GM21360 (cell line): ENCODE measurements at regions not wholly inside any gene's neighbourhood (a gene's known extent, or its start where the extent isn't known, plus 50 kb on each side); places are given as distances from the start of the nearest gene placed in this dataset.

ENCODE experiments used
- ATAC-seq: cut with Tn5 transposase; IDR thresholded peaks from one replicate; pipeline ENCODE4 v1.9.1; 2021; ENCODE audit warnings: mild to moderate bottlenecking, moderate library complexity; ENCODE audit not compliant: unreplicated experiment

- no peak for ATAC-seq
Observed at GRCh38 chr21:32184485-32184884, 94.4 kb downstream of the MIS18A start.

DNA sequence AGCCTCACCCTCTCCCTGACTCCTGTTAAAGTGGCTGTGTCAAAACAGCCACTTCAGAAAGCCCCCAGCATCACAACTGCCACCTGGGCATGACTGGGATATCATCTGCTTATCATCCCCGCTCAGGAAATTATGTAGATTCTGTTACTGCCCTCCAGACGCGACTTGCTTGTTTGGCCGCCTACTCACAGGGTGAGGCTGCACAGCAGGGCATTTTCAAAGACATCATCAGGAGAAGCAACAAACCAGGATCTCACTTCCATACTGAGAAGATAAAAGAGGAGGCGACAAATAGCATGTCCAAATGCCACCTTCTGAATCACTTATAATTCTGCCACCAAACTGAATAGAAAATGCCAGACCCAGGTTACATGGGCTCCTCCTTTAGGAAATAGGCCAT lies 94.8 kb downstream of the MIS18A start:
- ATAC-seq, result no peak

DNA sequence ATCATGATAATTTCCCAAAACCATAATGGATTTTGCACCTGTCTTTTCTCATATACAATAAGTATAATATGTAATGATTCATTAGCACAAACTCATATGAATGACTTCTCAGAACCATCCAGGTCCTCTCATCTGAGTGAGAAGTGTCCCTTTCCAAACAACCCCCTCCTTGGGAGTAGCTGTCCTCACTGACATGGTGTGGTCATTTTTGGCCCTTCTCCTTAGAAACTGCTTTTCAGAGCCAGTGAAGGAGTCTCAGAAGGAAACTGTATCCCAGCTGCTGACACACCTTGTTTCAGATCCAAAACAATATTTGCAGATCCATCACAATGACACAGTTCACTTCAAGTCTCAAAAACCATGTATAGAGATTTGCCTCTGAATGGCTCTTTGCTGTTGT lies 95.5 kb downstream of the MIS18A start:
- ATAC-seq, result no peak

DNA sequence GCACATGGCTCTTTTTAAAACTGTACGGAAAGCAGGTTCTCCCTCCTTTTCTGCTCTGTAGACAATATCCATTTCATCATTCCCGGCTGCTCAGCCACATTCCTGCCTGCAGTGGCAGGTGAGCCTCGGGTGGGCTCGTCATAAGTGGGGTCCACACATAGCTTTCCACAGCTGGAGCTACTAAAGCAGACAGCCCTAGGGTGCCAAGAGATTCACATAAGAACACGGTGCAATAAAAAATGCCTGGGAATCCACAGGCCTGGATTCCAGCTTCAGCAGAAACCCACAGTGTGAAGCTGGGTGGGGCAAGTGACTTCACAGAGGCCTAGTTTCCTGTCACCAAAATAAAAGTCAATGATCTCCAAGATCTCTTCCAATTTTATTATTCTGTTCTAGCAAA lies 96.4 kb downstream of the MIS18A start:
- ATAC-seq, result no peak

- ATAC-seq, result no peak
Observed at GRCh38 chr21:32181457-32181856, 97.4 kb downstream of the MIS18A start.

- no peak for ATAC-seq
Observed at GRCh38 chr21:32174819-32175218, 104.0 kb downstream of the MIS18A start.

GRCh38 chr21:32173121-32173724 lies 105.6 kb downstream of the MIS18A start:
- ATAC-seq, result no peak

- no peak for ATAC-seq
Observed at GRCh38 chr21:32172106-32172505, 106.7 kb downstream of the MIS18A start.

DNA sequence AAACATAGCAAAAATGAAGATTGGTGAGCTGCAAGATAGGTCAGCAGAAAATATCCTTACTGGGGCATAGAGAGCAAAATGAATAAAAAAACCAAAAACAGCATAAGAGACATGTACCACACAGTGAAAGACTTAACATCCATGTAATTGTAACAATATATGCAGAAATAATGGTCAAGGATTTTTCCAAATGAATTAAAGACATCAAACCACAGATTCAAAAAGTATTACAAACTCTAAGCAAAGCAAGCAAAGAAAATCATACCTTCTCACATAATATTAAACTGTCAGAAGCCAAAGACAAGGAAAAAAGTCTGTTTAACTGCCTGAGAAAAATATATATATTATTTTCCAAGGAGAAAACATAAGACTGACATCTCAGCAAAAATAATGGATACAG lies 111.3 kb downstream of the MIS18A start:
- no peak for ATAC-seq

GRCh38 chr21:32163386-32163785 lies 115.5 kb downstream of the MIS18A start:
- no peak for ATAC-seq

DNA sequence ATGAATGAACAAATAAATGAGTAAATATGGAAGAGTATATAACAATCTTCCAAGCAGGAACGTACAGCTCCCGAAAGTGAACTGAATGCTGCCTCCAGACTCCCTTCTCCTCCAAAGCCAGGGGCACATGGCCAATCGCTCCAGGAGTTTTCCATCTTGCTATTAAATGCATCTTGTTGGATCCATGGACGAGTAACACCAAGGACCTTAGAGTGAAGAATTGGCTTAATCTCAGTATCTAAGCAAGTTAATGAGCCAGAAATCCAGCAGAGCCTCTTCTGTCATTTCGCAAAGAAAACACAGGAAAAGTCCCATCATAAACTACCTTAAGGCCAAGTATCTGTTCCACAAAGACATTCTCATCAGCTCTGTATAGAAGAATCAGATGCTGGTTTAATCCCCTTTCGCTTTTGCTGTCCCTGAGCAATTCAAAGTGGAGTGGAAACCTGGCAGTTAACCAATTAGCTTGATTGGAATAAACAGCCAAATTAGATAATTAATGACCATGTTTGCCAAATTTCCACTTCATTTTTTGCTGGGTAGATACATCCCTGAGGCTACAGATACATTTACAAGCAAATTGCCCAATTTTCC lies 116.0 kb downstream of the MIS18A start:
- ATAC-seq, result no peak

GRCh38 chr21:32155226-32155625 lies 123.6 kb downstream of the MIS18A start:
- no peak for ATAC-seq

DNA sequence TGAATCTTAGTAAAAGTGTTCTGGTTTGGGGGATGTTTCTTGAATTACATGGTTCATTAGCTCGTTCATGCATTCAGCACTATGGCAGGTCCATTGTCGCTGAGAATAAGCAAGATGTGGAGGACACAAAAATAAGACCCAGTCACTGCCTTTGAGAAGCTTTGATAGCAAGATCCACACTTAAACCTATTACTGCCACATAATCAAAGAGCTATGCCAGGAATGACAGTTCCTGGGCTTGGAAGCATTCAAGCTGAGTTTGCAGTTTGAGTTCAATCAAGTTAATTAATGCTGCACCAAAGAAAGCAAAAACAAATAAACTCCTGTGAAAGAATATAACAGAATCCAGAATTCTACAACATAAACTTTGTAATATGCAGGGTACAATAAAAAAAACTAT lies 131.8 kb downstream of the MIS18A start:
- no peak for ATAC-seq

GRCh38 chr21:32144851-32145250 lies 134.0 kb downstream of the MIS18A start:
- ATAC-seq, result no peak

DNA sequence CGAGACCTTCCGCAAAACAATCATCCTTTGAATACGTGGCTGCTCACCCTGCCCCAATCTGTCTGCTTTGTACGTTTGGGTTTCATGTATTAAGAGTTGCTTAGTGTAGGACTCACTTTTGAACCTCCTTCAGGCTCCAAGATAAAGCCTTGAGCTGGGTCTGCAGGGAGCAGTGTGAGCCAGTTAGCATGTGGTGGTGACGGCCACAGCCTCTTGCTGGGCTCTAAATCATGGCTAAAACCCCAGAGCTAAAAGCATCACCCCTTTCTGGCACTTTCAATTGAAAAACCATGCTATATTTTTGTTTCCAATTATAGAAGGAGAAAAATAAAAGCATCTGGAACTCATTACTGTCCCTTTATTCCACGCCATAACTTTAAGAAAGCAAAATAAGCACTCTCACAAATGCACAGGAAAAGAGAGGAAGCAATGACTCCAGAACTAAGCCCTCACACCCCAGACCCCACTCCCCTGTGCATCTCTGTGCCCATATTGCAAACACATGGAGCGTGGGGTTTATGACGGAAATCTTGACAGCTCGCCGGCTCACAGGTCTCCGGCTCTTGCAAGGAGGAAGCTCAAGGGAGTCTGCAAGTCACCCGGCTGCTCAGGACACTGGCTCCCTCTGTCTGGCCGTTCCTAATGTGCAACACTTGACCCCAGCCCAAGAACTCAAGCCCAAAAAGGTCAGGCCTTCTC lies 135.5 kb downstream of the MIS18A start:
- ATAC-seq, result no peak

GRCh38 chr21:32141318-32141633 lies 137.6 kb downstream of the MIS18A start:
- no peak for ATAC-seq

DNA sequence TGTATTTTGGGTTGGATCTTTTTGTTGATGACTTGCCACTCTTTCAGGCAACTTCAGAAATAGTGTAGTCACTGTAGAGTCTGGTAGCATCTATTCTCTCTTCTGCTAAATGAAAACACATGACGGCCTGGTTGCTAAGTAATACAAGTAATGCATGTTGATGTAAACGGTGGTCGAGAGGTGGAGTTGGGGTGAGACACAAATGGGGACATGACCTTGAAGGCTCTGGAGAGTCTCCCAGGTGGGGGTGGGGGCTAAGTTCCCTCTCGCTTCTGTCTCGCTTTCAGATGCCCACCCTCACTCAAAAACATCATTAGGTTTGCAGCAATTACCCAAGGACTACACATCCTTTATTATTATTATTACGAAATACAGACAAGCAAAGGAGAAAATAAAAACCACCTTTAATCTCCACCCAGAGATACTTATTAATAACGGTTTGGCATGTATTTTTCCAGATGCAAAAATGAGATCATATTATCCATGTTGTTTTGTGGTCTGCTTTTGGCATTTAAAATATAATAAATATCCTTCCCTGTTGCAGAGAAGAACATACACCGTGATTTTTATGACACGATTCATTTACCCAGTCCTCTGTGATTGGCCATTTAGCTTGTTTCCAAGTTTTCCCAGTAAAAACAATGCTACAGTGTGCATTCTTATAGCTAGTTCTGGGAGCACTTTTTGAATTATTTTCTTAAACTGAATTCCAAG lies 138.1 kb downstream of the MIS18A start:
- ATAC-seq, result no peak

- ATAC-seq, result no peak
Observed at GRCh38 chr21:32140151-32140550, 138.7 kb downstream of the MIS18A start.

- ATAC-seq, result no peak
Observed at GRCh38 chr21:32138658-32139057, 140.2 kb downstream of the MIS18A start.

DNA sequence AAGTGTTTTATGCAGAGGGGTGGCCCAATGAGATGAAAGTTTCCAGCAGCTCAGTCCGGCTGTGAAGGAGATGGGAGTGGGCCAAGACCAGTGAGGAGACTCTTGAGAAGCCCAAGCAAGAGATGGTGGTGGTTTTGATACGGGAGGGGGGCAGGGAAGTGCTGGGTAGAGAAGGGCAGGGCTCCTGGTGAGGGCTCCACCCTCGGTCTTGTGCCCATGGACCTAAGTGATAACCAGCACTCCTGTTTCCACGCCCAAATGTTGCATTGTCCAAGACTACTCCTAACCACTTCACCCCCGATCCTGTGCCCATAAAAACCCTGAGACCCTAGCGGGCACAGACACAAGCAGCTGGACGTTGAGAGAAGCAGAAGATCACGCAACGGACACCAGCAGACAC lies 140.9 kb downstream of the MIS18A start:
- no peak for ATAC-seq

DNA sequence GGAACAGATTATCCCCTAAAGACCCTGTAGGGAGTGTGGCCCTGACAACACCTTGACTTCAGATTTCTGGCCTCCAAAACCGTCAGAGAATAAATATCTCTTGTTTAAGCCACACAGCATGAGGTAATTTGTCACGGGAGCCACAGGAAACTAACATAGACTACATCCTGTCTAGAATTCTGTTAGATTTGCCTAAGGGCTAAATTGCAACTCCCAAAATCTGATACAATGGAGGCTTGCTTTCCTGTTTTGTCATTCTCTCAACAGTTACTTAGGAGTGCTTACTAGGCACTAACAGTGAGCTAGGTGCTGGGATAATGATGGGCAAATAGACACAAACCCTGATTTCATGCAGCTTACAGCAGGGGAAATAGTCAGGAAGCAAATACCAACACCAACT lies 141.6 kb downstream of the MIS18A start:
- no peak for ATAC-seq

- no peak for ATAC-seq
Observed at GRCh38 chr21:32136546-32136945, 142.3 kb downstream of the MIS18A start.
